H9 (cell line): ENCODE measurements at regions not wholly inside any gene's neighbourhood (a gene's known extent, or its start where the extent isn't known, plus 50 kb on each side); places are given as distances from the start of the nearest gene placed in this dataset.

ENCODE experiments used
- DNase-seq: peaks from one replicate; pipeline ENCODE4 v3.0.0-alpha.2; 2017
- H2AFZ ChIP-seq: one replicate; pipeline ENCODE4 v1.6.1; 2013; ENCODE audit warnings: mild to moderate bottlenecking, low read length, control low read depth, moderate library complexity
- H2AK5ac ChIP-seq: 2 replicates; pipeline ENCODE4 v1.6.1; 2013; ENCODE audit warnings: low read length, control low read depth, mixed read lengths; ENCODE audit not compliant: insufficient read length
- H2BK120ac ChIP-seq: one replicate; pipeline ENCODE4 v1.6.1; 2013; ENCODE audit warnings: low read depth, mild to moderate bottlenecking, low read length, control low read depth, inconsistent platforms; ENCODE audit not compliant: poor library complexity, severe bottlenecking
- H2BK12ac ChIP-seq: 2 replicates; pipeline ENCODE4 v1.6.1; 2013; ENCODE audit warnings: low read length, control low read depth, mixed read lengths, low read depth; ENCODE audit not compliant: insufficient read length
- H2BK15ac ChIP-seq: 2 replicates; pipeline ENCODE4 v1.6.1; 2013; ENCODE audit warnings: low read depth, low read length, control low read depth
- H2BK20ac ChIP-seq: one replicate; pipeline ENCODE4 v1.6.1; 2013; ENCODE audit warnings: low read depth, mild to moderate bottlenecking, low read length, control low read depth, inconsistent platforms; ENCODE audit not compliant: poor library complexity, severe bottlenecking
- H2BK5ac ChIP-seq: 2 replicates; pipeline ENCODE4 v1.6.1; 2013; ENCODE audit warnings: low read length, control low read depth, mixed read lengths; ENCODE audit not compliant: insufficient read length
- H3K14ac ChIP-seq: 2 replicates; pipeline ENCODE4 v1.6.1; 2013; ENCODE audit warnings: low read length, control low read depth; ENCODE audit not compliant: insufficient read depth
- H3K18ac ChIP-seq: 2 replicates; pipeline ENCODE4 v1.6.1; 2013; ENCODE audit warnings: low read depth, mild to moderate bottlenecking, mixed read lengths, low read length, control low read depth; ENCODE audit not compliant: insufficient read length
- H3K23ac ChIP-seq: 2 replicates; pipeline ENCODE4 v1.6.1; 2013; ENCODE audit warnings: low read length, control low read depth, mixed read lengths, low read depth; ENCODE audit not compliant: insufficient read length
- H3K23me2 ChIP-seq: 2 replicates; pipeline ENCODE4 v1.6.1; 2013; ENCODE audit warnings: low read depth, mild to moderate bottlenecking, mixed read lengths, low read length, control low read depth; ENCODE audit not compliant: insufficient read length, poor library complexity, severe bottlenecking
- H3K27ac ChIP-seq: 2 replicates; pipeline ENCODE4 v1.5.1; 2013; ENCODE audit warnings: low read length, control low read depth, mixed read lengths, low read depth; ENCODE audit not compliant: insufficient read length
- H3K27me3 ChIP-seq: 2 replicates; pipeline ENCODE4 v1.6.1; 2013; ENCODE audit warnings: low read length, control low read depth, inconsistent platforms; ENCODE audit not compliant: insufficient read depth
- H3K4ac ChIP-seq: 2 replicates; pipeline ENCODE4 v1.6.1; 2013; ENCODE audit warnings: low read depth, mild to moderate bottlenecking, control low read depth, inconsistent platforms, low read length, moderate library complexity
- H3K4me1 ChIP-seq: 2 replicates; pipeline ENCODE4 v1.6.1; 2013; ENCODE audit warnings: low read length, control low read depth, inconsistent platforms; ENCODE audit not compliant: insufficient read depth
- H3K4me2 ChIP-seq: 2 replicates; pipeline ENCODE4 v1.6.1; 2013; ENCODE audit warnings: low read length, control low read depth, mixed read lengths; ENCODE audit not compliant: insufficient read length, insufficient read depth
- H3K56ac ChIP-seq: 2 replicates; pipeline ENCODE4 v1.6.1; 2013; ENCODE audit warnings: low read depth, mild to moderate bottlenecking, mixed read lengths, low read length, control low read depth; ENCODE audit not compliant: insufficient read length
- H3K79me1 ChIP-seq: 2 replicates; pipeline ENCODE4 v1.6.1; 2013; ENCODE audit warnings: low read depth, mild to moderate bottlenecking, moderate library complexity, low read length, control low read depth, inconsistent platforms; ENCODE audit not compliant: insufficient read depth, poor library complexity, severe bottlenecking
- H3K79me2 ChIP-seq: 2 replicates; pipeline ENCODE4 v1.6.1; 2013; ENCODE audit warnings: low read length, control low read depth, inconsistent platforms; ENCODE audit not compliant: insufficient read depth
- H3K9ac ChIP-seq: 2 replicates; pipeline ENCODE4 v1.6.1; 2013; ENCODE audit warnings: low read length, control low read depth, mixed read lengths; ENCODE audit not compliant: insufficient read length; ENCODE audit errors: extremely low read depth
- H3K9me3 ChIP-seq: one replicate; pipeline ENCODE4 v1.6.1; 2013; ENCODE audit warnings: low read depth, low read length, inconsistent platforms; ENCODE audit not compliant: control insufficient read depth
- H3T11ph ChIP-seq: one replicate; pipeline ENCODE4 v1.6.1; 2013; ENCODE audit warnings: mild to moderate bottlenecking, low read length, control low read depth, inconsistent platforms
- H4K20me1 ChIP-seq: one replicate; pipeline ENCODE4 v1.6.1; 2013; ENCODE audit not compliant: control insufficient read depth, insufficient read length, insufficient read depth
- H4K5ac ChIP-seq: 2 replicates; pipeline ENCODE4 v1.6.1; 2013; ENCODE audit warnings: low read depth, mild to moderate bottlenecking, mixed read lengths, low read length, control low read depth; ENCODE audit not compliant: insufficient read length
- H4K8ac ChIP-seq: replicated peaks from 2 replicates; pipeline ENCODE4 v1.6.1; 2013; ENCODE audit warnings: low read length, control low read depth, mixed read lengths, low read depth; ENCODE audit not compliant: insufficient read length
- H4K91ac ChIP-seq: 2 replicates; pipeline ENCODE4 v1.6.1; 2013; ENCODE audit warnings: low read depth, mild to moderate bottlenecking, moderate library complexity, mixed read lengths, low read length, control low read depth; ENCODE audit not compliant: insufficient read length
- H3K27ac Mint-ChIP-seq, 3 experiments: 2 replicates in 2 of 3; 3 replicates in 1 of 3; pipeline ENCODE4 v1.8.0; 2020 to 2021; ENCODE audit warnings: mixed read lengths in 3 of 3, mild to moderate bottlenecking in 1 of 3, moderate library complexity in 1 of 3
- H3K27me3 Mint-ChIP-seq: 2 replicates; pipeline ENCODE4 v1.8.0; 2021; ENCODE audit warnings: low read depth, mild to moderate bottlenecking, moderate library complexity, mixed read lengths
- H3K36me3 Mint-ChIP-seq, 3 experiments: 2 replicates in 2 of 3; 3 replicates in 1 of 3; pipeline ENCODE4 v1.8.0; 2020 to 2021; ENCODE audit warnings: low read depth in 3 of 3, mixed read lengths in 3 of 3; ENCODE audit not compliant: insufficient read depth in 1 of 3
- H3K4me1 Mint-ChIP-seq, 2 experiments: 2 replicates each; pipeline ENCODE4 v1.8.0; 2020; ENCODE audit warnings: mixed read lengths in 2 of 2
- H3K4me3 Mint-ChIP-seq, 2 experiments: 2 replicates in 1 of 2; 3 replicates in 1 of 2; pipeline ENCODE4 v1.8.0; 2020 to 2021; ENCODE audit warnings: mild to moderate bottlenecking in 2 of 2, mixed read lengths in 2 of 2, moderate library complexity in 1 of 2
- H3K9me3 Mint-ChIP-seq, 2 experiments: 2 replicates in 1 of 2; 3 replicates in 1 of 2; pipeline ENCODE4 v1.8.0; 2020; ENCODE audit warnings: mild to moderate bottlenecking in 2 of 2, mixed read lengths in 2 of 2, moderate library complexity in 1 of 2
- WGBS: extraction: QIAGEN DNeasy Blood & Tissue Kit; methylation state at CpG from one replicate; pipeline ENCODE4 v1.1.7; 2013; ENCODE audit warnings: missing lambda C conversion rate, low lambda C conversion rate, mixed read lengths; ENCODE audit not compliant: insufficient read length; ENCODE audit errors: extremely low coverage; 5-methylcytosine and 5-hydroxymethylcytosine counted together
- TF ChIP-seq, protein P1 (sequence below): fragments of 200-600 bp; sonication (generic); conservative IDR thresholded peaks from 3 replicates; pipeline ENCODE4 v1.8.0; 2021; ENCODE audit warnings: antibody characterized with exemption, mild to moderate bottlenecking

DNA sequence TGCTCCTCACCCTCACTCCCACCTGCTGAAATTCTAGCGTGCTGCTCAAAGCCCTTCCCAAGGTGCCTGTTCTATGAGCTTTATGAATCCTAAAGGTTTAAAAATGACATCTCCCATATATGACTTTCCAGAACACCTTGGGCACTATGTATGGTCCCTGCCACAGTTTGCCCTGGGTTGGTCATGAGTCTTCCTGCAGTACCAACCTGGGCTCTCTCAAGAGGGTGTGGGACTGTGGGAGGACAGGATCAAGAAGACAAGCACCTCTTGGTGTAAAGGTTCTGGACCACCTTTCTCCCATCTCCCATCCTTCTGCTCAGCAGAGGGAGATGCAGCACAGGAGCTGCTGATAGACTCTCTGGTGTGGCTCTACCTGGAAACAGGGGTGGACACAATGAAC lies 134.1 kb downstream of the FCRL5 start:
- Histone ChIP-seq H3K9me3 (no peaks in the 10 kb centered on the region), H3K23ac (no peak overlapping the region), H3K14ac (no peak overlapping the region), H3K79me1 (no peaks in the 10 kb centered on the region), H2BK120ac (no peak overlapping the region), H3K4me2 (no peak overlapping the region), H4K8ac (no peak overlapping the region), H3K27me3 (no peaks in the 10 kb centered on the region), H2BK5ac (no peak overlapping the region), H2BK20ac (no peak overlapping the region), H4K5ac (no peak overlapping the region), H4K91ac (no peak overlapping the region), H2AK5ac (no peak overlapping the region), H4K20me1 (peaks cover 3% of the 10 kb centered on the region), H3K9ac (no peak overlapping the region), H3K79me2 (no peaks in the 10 kb centered on the region), H3K27ac (no peak overlapping the region), H3T11ph (no peak overlapping the region), H3K56ac (no peak overlapping the region), H3K4me1 (no peaks in the 10 kb centered on the region), H3K4ac (no peak overlapping the region), H2BK15ac (no peak overlapping the region), H3K18ac (no peak overlapping the region), H3K23me2 (no peaks in the 10 kb centered on the region), H2AFZ (no peak overlapping the region), H2BK12ac (no peak overlapping the region)
- DNase-seq = no peak
- H3K36me3 Mint-ChIP-seq = no peaks in the 10 kb centered on the region
- no peaks in the 10 kb centered on the region for H3K4me1 Mint-ChIP-seq
- H3K27ac Mint-ChIP-seq = no peak overlapping the region
- H3K4me3 Mint-ChIP-seq = no peak overlapping the region
- peaks cover 9% of the 10 kb centered on the region for H3K27me3 Mint-ChIP-seq
- TF ChIP-seq, protein P1, sequence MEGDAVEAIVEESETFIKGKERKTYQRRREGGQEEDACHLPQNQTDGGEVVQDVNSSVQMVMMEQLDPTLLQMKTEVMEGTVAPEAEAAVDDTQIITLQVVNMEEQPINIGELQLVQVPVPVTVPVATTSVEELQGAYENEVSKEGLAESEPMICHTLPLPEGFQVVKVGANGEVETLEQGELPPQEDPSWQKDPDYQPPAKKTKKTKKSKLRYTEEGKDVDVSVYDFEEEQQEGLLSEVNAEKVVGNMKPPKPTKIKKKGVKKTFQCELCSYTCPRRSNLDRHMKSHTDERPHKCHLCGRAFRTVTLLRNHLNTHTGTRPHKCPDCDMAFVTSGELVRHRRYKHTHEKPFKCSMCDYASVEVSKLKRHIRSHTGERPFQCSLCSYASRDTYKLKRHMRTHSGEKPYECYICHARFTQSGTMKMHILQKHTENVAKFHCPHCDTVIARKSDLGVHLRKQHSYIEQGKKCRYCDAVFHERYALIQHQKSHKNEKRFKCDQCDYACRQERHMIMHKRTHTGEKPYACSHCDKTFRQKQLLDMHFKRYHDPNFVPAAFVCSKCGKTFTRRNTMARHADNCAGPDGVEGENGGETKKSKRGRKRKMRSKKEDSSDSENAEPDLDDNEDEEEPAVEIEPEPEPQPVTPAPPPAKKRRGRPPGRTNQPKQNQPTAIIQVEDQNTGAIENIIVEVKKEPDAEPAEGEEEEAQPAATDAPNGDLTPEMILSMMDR = no peak
- H3K9me3 Mint-ChIP-seq = no peaks in the 10 kb centered on the region; a peak in 1 of 5 replicates
- WGBS = no CpG with 5 or more reads among the region's 1 CpG
